ENCODE measurements at regions not wholly inside any gene's neighbourhood (a gene's known extent, or its start where the extent isn't known, plus 50 kb on each side); places are given as distances from the start of the nearest gene placed in this dataset.

DNA sequence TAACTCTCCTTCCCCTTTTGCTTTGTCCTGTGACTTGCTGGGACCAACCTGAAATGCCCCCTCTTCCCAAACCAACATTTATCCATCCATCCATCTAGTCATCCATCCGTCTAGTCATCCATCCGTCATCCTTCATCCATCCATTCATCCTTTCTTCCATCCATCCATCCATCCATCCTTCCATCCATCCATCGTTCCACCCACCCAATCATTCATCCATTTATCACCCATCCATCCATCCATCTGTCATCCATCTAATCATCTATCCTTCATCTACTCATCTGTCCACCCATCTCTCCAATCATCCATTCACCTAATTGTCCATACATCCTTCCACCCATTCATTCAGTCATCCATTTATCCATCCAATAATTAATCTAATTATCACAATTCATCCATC, 92.7 kb downstream of the EDN3 start:
- no peak for TF ChIP-seq GATA2 (IDR thresholded peaks at IDR 0.05; ENCODE audit: low read depth, low read length)
- TF ChIP-seq GATA3 (IDR thresholded peaks at IDR 0.05; ENCODE audit: low read depth, low read length), result no peak

DNA sequence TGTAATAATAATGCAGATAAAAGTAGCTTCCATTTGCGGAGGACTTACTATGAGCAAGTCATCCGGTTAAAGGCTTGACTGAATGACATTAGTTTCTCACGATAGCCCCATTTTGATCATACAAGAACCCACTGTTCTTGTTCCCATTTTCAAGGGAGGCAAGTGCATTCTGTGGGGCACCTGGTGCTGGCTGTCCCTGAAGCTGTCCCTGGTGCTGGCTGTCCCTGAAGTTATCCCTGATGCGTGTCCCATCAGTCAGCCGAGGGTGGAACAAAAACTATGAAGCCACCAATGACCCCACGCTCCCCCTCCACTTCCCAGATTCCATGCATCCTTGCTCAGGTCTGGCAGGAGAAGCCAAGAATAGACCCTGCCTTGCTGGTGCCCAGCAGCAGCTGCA, 95.3 kb downstream of the EDN3 start:
- TF ChIP-seq GATA3 (IDR thresholded peaks at IDR 0.05; ENCODE audit: low read depth, low read length) (no peak), GATA2 (IDR thresholded peaks at IDR 0.05; ENCODE audit: low read depth, low read length) (no peak)

DNA sequence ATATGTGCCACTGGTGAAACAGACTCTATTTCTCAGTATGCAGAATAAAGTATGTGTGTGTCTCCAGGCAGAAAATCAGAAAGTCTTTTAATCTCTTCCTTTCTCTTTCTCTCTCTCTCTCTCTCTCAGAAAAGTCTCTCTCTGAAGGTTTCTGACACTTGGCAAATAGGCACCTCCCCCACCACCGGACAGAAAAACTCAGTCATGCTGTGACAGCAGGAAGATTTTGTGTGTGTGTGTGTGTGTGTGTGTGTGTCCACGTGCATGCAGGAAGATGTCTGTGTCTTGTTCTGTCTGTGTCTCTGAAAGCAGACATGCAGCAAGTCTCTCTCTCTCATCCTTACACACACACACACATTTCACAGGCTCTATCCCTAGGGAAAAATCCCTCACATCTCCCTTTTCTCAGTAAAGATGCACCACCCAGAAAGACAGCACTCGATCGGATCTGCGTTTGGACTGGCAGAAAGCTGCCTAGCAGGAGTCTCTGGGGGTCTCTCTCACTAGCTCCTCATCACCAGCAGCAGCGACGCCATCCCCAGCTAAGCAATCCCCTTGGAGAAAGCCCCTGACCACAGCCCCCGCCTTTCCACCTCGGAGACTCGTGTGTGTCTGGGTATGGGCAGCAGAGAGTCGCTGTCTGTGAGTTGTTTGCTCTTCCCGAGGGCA, 98.3 kb downstream of the EDN3 start:
- TF ChIP-seq GATA2 (IDR thresholded peaks at IDR 0.05; ENCODE audit: low read depth, low read length) (no peak), GATA3 (IDR thresholded peaks at IDR 0.05; ENCODE audit: low read depth, low read length) (no peak)

DNA sequence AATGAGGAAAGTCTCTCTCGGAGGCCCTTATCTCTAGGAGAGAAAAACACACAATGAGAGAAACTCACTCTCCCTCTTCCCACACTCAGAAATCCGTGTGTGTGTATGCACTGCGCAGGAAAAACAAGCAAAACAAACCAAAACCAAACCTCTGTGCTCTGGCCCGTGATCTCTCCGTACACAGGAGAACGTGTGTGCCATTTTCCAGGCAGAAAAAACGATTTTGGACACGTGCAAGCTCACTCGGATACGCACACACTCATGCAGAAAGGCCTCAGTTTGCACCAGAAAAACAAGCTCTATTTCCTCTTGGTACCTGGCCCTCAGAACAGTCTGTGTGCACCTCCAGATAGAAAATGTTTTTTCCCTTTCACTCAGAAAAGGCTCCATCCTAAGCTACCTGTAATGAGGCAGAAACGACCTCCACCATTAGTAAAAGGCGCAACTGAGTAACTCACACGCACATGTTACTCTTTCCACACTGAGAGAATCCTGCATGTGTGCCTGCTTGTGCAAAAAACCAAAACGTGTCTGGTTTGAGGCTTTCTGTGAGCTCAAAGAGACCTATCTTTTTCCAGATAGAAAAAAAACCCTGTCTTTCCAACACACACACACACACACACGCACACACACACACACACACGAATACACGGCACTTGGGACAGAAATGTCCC, 99.2 kb downstream of the EDN3 start:
- TF ChIP-seq GATA2 (IDR thresholded peaks at IDR 0.05; ENCODE audit: low read depth, low read length), result no peak
- TF ChIP-seq GATA3 (IDR thresholded peaks at IDR 0.05; ENCODE audit: low read depth, low read length), result no peak

DNA sequence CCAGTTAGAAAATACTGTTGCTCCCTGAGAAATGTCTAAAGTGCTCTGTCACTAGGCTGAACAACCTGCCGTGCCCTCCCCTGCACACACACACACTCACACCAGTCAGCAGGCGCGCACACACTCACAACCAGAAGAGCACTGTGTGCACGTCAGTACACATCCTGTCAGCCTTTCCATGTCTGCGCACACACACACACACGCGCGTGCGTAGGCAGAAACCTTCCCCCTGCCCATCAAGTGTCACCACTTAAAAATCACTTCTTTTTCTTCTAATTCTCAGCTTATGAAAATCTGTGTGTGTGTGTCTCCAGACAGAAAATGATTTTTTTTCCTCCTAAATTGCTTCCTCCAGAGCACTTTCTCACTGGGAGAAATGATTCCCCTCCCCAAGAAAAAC, 100.3 kb downstream of the EDN3 start:
- no peak for TF ChIP-seq GATA2 (IDR thresholded peaks at IDR 0.05; ENCODE audit: low read depth, low read length)
- TF ChIP-seq GATA3 (IDR thresholded peaks at IDR 0.05; ENCODE audit: low read depth, low read length), result no peak

DNA sequence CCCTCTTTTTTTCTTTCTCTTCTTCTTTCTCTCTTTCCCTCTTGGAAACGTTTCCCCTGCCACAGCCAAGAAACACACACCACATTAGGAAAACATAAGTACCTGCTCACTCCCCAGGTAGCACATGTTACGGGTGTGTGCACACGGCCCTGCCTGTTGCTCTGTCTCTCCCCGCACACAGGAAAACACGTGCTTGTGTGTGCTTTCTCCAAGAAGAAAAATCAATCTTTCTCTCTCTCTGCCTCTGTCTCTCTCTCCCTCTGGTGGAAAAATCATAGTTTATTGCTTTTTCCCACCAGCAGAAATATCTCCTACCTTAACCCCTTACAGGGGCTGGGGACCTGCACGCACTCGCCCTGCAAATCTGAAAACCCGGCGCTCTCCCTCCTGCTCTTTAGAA, 102.3 kb downstream of the EDN3 start:
- TF ChIP-seq GATA2 (IDR thresholded peaks at IDR 0.05; ENCODE audit: low read depth, low read length), result no peak
- TF ChIP-seq GATA3 (IDR thresholded peaks at IDR 0.05; ENCODE audit: low read depth, low read length), result no peak

DNA sequence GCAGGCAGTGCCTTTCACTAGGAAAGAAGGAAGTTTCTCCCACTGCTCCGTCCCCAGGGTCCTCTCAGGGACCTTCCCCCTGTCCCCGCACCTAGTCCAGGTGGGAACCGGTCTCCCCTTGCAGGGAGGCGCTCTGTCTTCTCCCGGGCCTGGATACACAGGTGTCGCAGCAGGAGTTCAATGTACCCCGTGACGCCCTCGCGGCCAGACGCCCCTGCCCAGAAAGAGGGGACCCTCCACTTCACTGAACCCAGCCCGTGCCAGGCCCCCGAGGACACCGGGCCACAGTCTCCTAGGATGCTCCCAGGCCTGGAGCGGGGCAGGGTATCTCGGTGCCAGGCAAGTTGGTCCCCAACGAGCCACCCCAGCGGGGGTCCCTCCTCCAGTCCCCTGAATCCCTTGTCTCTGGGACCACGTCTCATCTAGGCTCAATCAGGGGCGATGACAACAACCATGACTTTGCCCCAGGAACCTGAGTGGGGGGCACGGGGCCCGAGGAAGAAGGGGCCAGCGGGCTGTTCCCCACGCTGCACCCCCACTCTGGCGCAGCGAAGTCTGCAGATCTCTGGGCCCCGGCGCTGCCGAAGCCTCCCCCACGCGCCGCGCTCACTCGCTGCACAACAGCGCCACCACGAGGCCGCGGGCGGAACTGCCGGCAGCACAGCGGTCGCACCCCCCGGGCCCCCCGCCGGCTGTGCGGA, 103.0 kb downstream of the EDN3 start:
- TF ChIP-seq GATA3 (IDR thresholded peaks at IDR 0.05; ENCODE audit: low read depth, low read length), result no peak
- no peak for TF ChIP-seq GATA2 (IDR thresholded peaks at IDR 0.05; ENCODE audit: low read depth, low read length)

DNA sequence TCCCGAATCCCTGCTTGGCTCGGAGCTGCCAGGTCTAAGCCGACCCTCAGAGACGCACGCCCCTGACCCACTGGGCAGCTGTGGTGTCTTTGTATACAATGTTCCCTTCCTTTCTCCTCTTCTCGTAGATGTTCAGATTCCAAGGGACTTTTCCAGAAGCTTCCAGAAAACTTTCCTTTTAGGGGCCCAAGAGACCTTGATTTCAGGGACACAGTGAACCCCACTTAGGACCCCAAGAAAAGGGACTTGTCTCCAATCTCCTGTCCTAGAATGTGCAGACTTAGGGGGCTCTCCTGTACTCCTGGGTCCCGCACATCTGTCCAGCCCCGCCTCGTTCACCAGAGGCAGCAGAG, 103.5 kb downstream of the EDN3 start:
- no peak for TF ChIP-seq GATA3 (IDR thresholded peaks at IDR 0.05; ENCODE audit: low read depth, low read length)

DNA sequence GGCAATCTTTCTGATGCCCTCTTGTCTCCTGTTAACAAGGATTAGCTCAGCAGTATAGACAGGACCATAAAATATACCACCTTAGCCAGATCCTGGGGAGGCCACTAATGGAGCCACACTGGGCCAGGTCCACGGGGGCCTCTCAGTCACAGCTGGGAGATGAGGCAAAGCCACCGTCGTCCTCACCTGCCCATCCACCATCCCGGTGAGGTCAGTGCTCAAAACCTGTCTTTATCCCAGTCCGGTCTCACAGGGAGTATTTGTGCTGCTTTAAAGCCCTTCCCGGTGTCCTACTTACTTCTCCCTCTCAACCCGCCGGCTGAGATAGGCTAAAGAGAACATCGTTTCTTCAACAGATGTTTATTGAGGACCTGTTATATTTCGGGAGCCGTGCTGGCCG, 104.3 kb downstream of the EDN3 start:
- TF ChIP-seq GATA2 (IDR thresholded peaks at IDR 0.05; ENCODE audit: low read depth, low read length), result no peak
- TF ChIP-seq GATA3 (IDR thresholded peaks at IDR 0.05; ENCODE audit: low read depth, low read length), result no peak

DNA sequence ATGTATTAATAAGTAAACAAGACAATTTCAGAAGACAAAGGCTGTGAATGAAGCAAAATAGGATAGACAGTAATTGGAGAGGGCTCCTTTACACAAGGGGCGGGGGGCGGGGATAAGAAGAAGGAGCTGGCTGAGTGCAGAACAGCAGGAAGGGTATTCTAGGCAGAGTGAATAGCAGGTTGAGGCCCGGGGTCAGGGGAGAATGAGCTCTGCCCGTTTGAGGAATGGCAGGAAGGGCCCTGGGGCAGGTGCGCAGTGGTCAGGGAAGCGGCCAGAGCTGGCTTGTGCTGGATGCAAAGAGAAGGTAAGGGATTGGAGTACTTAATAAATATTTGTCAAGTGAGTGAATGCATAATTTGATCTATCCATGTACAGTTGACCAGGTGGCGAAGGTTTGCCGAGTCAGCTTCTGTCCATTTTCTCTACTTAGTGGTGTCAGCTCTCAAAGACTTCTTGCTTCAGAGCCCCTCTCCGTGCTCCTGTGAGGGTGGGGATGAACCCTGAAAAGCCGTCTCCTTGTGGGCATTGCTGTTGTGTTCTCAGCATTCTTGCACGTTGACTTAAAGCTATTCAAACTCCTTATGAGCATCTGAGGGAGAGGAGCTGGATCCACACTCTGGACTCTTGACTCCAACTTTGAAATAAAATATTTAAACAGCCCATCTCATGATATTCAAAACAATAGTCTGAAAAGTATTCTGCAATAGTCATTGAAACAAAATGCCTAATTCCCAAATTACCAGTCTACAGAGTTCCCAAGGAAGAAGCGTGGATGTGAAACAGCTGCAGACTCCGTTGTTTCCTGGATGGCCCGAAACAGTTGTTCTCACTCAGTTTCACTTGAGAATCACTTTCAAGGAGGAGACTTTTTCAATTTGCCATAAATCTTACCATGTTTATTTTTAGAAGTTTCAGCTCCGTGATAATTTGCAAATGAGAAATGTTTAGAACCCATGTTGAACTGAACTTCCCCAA, 105.1 kb downstream of the EDN3 start:
- TF ChIP-seq GATA2 (IDR thresholded peaks at IDR 0.05; ENCODE audit: low read depth, low read length) (no peak), GATA3 (IDR thresholded peaks at IDR 0.05; ENCODE audit: low read depth, low read length) (no peak)

DNA sequence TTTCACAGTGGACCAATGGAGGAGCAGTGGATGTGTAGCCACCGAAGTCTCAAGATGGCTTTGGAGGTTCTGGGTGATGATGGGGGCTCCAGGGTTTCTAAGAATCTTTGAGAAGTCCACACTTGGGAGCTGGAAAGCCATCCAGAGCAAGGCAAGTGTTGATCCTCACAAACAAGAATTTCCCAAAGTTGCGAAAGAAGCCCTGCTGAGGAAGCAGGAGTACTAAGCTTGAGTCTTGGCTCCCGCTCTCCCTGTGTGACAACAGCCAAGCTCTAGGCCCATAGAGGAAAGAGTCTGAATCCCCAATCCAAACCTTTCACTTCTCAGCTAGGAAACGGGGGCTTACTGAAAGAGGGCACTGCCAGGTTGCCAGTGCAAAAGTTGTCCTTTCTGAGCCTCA, 106.0 kb downstream of the EDN3 start:
- TF ChIP-seq GATA3 (IDR thresholded peaks at IDR 0.05; ENCODE audit: low read depth, low read length) (no peak), GATA2 (IDR thresholded peaks at IDR 0.05; ENCODE audit: low read depth, low read length) (no peak)

DNA sequence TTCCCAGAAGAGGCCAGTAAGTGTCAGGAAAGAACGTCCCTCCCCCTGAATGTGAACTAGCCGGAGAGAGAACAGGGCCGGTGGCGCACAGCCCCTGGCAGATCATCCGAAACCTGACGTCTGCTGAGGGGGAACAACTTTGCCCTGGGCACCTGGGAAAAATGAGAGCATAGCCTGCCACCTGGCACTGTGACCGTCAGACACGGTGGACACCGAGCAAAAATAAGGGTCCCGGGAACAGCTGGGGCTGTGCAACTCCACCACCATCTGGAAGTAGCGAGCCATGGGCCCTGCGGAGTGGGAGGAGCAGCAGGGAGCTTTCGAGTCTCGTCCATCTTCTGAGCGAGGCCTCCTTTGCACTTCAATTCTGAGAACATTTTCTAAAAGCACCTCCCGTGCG, 110.8 kb downstream of the EDN3 start:
- TF ChIP-seq GATA3 (IDR thresholded peaks at IDR 0.05; ENCODE audit: low read depth, low read length), result no peak
- no peak for TF ChIP-seq GATA2 (IDR thresholded peaks at IDR 0.05; ENCODE audit: low read depth, low read length)

DNA sequence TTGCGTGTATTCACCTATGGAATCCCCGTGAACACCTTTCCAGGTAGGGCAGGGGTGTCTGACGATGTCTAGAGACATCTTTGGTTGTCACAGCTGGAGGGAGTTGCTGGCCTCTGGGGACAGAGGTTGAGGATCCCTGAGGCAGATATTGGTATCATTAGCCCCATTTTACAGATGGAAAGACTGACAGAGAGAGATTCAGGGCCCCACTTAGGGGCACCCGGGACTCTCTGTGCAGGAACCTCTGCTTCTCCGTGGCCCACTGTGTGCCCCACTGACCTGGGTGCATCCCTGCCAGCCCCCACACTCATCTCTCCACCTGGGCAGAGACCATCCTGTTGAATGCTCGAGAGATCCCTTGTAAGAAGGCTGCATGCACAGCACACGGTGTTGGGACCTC, 111.2 kb downstream of the EDN3 start:
- no peak for TF ChIP-seq GATA2 (IDR thresholded peaks at IDR 0.05; ENCODE audit: low read depth, low read length)
- no peak for TF ChIP-seq GATA3 (IDR thresholded peaks at IDR 0.05; ENCODE audit: low read depth, low read length)

DNA sequence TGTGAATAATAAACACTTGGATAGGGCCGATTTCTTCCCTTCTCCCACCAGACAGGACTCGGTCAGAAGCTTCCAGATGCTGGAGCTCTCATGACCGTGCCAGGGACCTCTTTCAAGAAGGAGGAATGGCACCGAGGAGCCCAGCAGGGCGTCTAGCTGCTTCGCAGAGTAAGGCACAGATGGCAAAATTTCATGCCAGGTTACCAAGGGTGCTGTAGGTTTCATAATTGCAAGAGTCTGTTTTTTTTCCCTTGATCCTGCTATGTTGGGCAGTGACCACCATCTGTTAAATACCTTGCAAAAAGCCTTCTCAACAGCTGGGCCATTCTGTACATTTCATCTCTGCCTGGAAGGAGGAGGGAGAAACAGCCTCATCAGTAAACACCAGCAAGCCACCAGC, 111.8 kb downstream of the EDN3 start:
- TF ChIP-seq GATA3 (IDR thresholded peaks at IDR 0.05; ENCODE audit: low read depth, low read length), result no peak
- no peak for TF ChIP-seq GATA2 (IDR thresholded peaks at IDR 0.05; ENCODE audit: low read depth, low read length)

All from SH-SY5Y (cell line).